Hepatocyte (in vitro differentiated cells): ENCODE measurements at regions not wholly inside any gene's neighbourhood (a gene's known extent, or its start where the extent isn't known, plus 50 kb on each side); places are given as distances from the start of the nearest gene placed in this dataset.
A peak's percentile ranks its signal among the peaks of the same experiment; 100 is the strongest.

Experiments used
- DNase-seq: peaks from one replicate; pipeline ENCODE4 v3.0.0-alpha.2; 2016; ENCODE audit warnings: low spot score
- H2AFZ ChIP-seq: fragments of 200-600 bp; sonication (generic); 2 replicates; pipeline ENCODE4 v1.6.0; 2016; ENCODE audit warnings: antibody characterized with exemption, mild to moderate bottlenecking
- H3K27ac ChIP-seq: fragments of 200-600 bp; sonication (generic); 2 replicates; pipeline ENCODE4 v1.5.1; 2016; ENCODE audit warnings: mild to moderate bottlenecking
- H3K27me3 ChIP-seq: fragments of 200-600 bp; sonication (generic); 2 replicates; pipeline ENCODE4 v1.6.1; 2016
- H3K36me3 ChIP-seq: fragments of 200-600 bp; sonication (generic); replicated peaks from 2 replicates; pipeline ENCODE4 v1.5.1; 2016; ENCODE audit warnings: low read depth; ENCODE audit not compliant: insufficient read depth
- H3K4me1 ChIP-seq: fragments of 200-600 bp; sonication (generic); 2 replicates; pipeline ENCODE4 v1.5.1; 2016; ENCODE audit warnings: mild to moderate bottlenecking, moderate library complexity; ENCODE audit not compliant: insufficient read depth
- H3K4me2 ChIP-seq: fragments of 200-600 bp; sonication (generic); 2 replicates; pipeline ENCODE4 v1.6.0; 2016
- H3K4me3 ChIP-seq: fragments of 200-600 bp; sonication (generic); 2 replicates; pipeline ENCODE4 v1.5.1; 2016; ENCODE audit warnings: mild to moderate bottlenecking
- H3K79me2 ChIP-seq: fragments of 200-600 bp; sonication (generic); 2 replicates; pipeline ENCODE4 v1.6.0; 2017; ENCODE audit warnings: mild to moderate bottlenecking
- H3K9me2 ChIP-seq: fragments of 200-600 bp; sonication (generic); replicated peaks from 2 replicates; pipeline ENCODE4 v1.6.0; 2017; ENCODE audit warnings: mild to moderate bottlenecking; ENCODE audit not compliant: insufficient read depth
- H3K9me3 ChIP-seq: fragments of 200-600 bp; sonication (generic); 2 replicates; pipeline ENCODE4 v1.5.1; 2016; ENCODE audit warnings: low read depth, mild to moderate bottlenecking
- H4K20me1 ChIP-seq: fragments of 200-600 bp; sonication (generic); 2 replicates; pipeline ENCODE4 v1.6.0; 2016; ENCODE audit warnings: mild to moderate bottlenecking; ENCODE audit not compliant: insufficient read depth, poor library complexity, severe bottlenecking
- CTCF ChIP-seq: fragments of 200-600 bp; sonication (generic); IDR thresholded peaks from 2 replicates; pipeline ENCODE4 v1.5.1; 2016; ENCODE audit warnings: antibody characterized with exemption, mild to moderate bottlenecking; ENCODE audit not compliant: poor library complexity
- EZH2 ChIP-seq: fragments of 200-600 bp; sonication (generic); IDR thresholded peaks from 2 replicates; pipeline ENCODE4 v1.6.1; 2016; ENCODE audit warnings: antibody characterized with exemption, mild to moderate bottlenecking, borderline replicate concordance
- EZH2phosphoT487 ChIP-seq: fragments of 200-600 bp; sonication (generic); IDR thresholded peaks from one replicate; pipeline ENCODE4 v1.6.1; 2018; ENCODE audit warnings: antibody characterized with exemption, mild to moderate bottlenecking, low read depth, moderate library complexity; ENCODE audit not compliant: unreplicated experiment, severe bottlenecking
- WGBS: methylation state at CpG from one replicate; pipeline ENCODE4 v1.1.6; 2016; ENCODE audit warnings: low lambda C conversion rate; ENCODE audit errors: missing lambda C conversion rate; 5-methylcytosine and 5-hydroxymethylcytosine counted together

GRCh38 chrX:51182545-51182944 is 150.1 kb upstream of the NUDT10 start:
- H3K4me3 ChIP-seq, result no peak overlapping the region
- WGBS, result 49% methylated on average over 6 of the region's 6 CpGs
- H3K27me3 ChIP-seq, result no peaks in the 10 kb centered on the region
- H3K4me2 ChIP-seq, result no peak overlapping the region
- no peaks in the 10 kb centered on the region for H3K9me2 ChIP-seq
- TF ChIP-seq EZH2, result no peak
- no peak for TF ChIP-seq EZH2phosphoT487
- TF ChIP-seq CTCF, result no peak
- no peak overlapping the region for H2AFZ ChIP-seq
- H3K4me1 ChIP-seq, result no peaks in the 10 kb centered on the region
- no peaks in the 10 kb centered on the region for H3K9me3 ChIP-seq
- DNase-seq, result no peak
- H3K79me2 ChIP-seq, result no peaks in the 10 kb centered on the region
- H4K20me1 ChIP-seq, result no peaks in the 10 kb centered on the region
- no peak overlapping the region for H3K27ac ChIP-seq
- no peaks in the 10 kb centered on the region for H3K36me3 ChIP-seq

GRCh38 chrX:51192104-51192503 is 140.5 kb upstream of the NUDT10 start:
- DNase-seq, result no peak
- WGBS, result 76% methylated on average over 1 of the region's 1 CpG
- TF ChIP-seq CTCF, result no peak
- TF ChIP-seq EZH2, result no peak
- no peak for TF ChIP-seq EZH2phosphoT487
- H3K36me3 ChIP-seq, result no peaks in the 10 kb centered on the region
- no peaks in the 10 kb centered on the region for H3K27me3 ChIP-seq
- H3K4me1 ChIP-seq, result no peaks in the 10 kb centered on the region
- H4K20me1 ChIP-seq, result no peaks in the 10 kb centered on the region
- H2AFZ ChIP-seq, result no peak overlapping the region
- H3K27ac ChIP-seq, result no peak overlapping the region
- H3K79me2 ChIP-seq, result no peaks in the 10 kb centered on the region
- no peak overlapping the region for H3K4me3 ChIP-seq
- H3K9me2 ChIP-seq, result no peaks in the 10 kb centered on the region
- no peaks in the 10 kb centered on the region for H3K9me3 ChIP-seq
- H3K4me2 ChIP-seq, result no peak overlapping the region

GRCh38 chrX:51215266-51215665 is 117.4 kb upstream of the NUDT10 start:
- no peak overlapping the region for H2AFZ ChIP-seq

More at GRCh38 chrX:51215266-51215665, 117.4 kb upstream of the NUDT10 start:
- TF ChIP-seq CTCF (peak; percentile 9), EZH2 (no peak)
- no peaks in the 10 kb centered on the region for H3K9me3 ChIP-seq
- no peaks in the 10 kb centered on the region for H3K4me1 ChIP-seq
- no peaks in the 10 kb centered on the region for H3K9me2 ChIP-seq
- H4K20me1 ChIP-seq, result no peaks in the 10 kb centered on the region
- DNase-seq, result no peak
- H3K4me2 ChIP-seq, result no peak overlapping the region
- no peaks in the 10 kb centered on the region for H3K36me3 ChIP-seq
- H3K79me2 ChIP-seq, result no peaks in the 10 kb centered on the region
- H3K4me3 ChIP-seq, result no peak overlapping the region
- no peak overlapping the region for H3K27ac ChIP-seq
- no peaks in the 10 kb centered on the region for H3K27me3 ChIP-seq
- 72% methylated on average over 4 of the region's 4 CpGs for WGBS
